GM12865 (cell line): ENCODE measurements at regions not wholly inside any gene's neighbourhood (a gene's known extent, or its start where the extent isn't known, plus 50 kb on each side); places are given as distances from the start of the nearest gene placed in this dataset.

Source experiments
- DNase-seq: peaks from one replicate; pipeline ENCODE4 v3.0.0; 2010; ENCODE audit warnings: low read depth
- H3K4me3 ChIP-seq: 2 replicates; pipeline ENCODE4 v1.5.1; 2011; ENCODE audit warnings: mild to moderate bottlenecking, low read depth, low read length, control low read depth
- CTCF ChIP-seq: IDR thresholded peaks from 2 replicates; pipeline ENCODE4 v1.5.1; 2011; ENCODE audit warnings: low read length, control low read depth, low read depth, inconsistent platforms; ENCODE audit not compliant: insufficient read depth; ENCODE audit errors: missing control alignments

- no peak overlapping the region for H3K4me3 ChIP-seq
- no peak for TF ChIP-seq CTCF
- DNase-seq = no peak
Measured at GRCh38 chr7:149570784-149571183, 73.2 kb upstream of the ZNF746 start.

GRCh38 chr7:149569726-149570422 lies 72.3 kb upstream of the ZNF746 start:
- no peak for TF ChIP-seq CTCF
- no peak overlapping the region for H3K4me3 ChIP-seq
- no peak for DNase-seq

- H3K4me3 ChIP-seq = no peak overlapping the region
- no peak for TF ChIP-seq CTCF
- no peak for DNase-seq
Measured at GRCh38 chr7:149569025-149569725, 71.6 kb upstream of the ZNF746 start.

GRCh38 chr7:149568218-149568617 lies 70.6 kb upstream of the ZNF746 start:
- H3K4me3 ChIP-seq = no peak overlapping the region
- no peak for TF ChIP-seq CTCF
- no peak for DNase-seq

- no peak for TF ChIP-seq CTCF
- DNase-seq = no peak
Measured at GRCh38 chr7:149566103-149566502, 68.5 kb upstream of the ZNF746 start.

GRCh38 chr7:149565096-149565382 lies 67.4 kb upstream of the ZNF746 start:
- H3K4me3 ChIP-seq = no peak overlapping the region
- no peak for TF ChIP-seq CTCF
- no peak for DNase-seq

More at GRCh38 chr7:149566103-149566502, 68.5 kb upstream of the ZNF746 start:
- no peak overlapping the region for H3K4me3 ChIP-seq
